ENCODE measurements at regions not wholly inside any gene's neighbourhood (a gene's known extent, or its start where the extent isn't known, plus 50 kb on each side); places are given as distances from the start of the nearest gene placed in this dataset.

DNA sequence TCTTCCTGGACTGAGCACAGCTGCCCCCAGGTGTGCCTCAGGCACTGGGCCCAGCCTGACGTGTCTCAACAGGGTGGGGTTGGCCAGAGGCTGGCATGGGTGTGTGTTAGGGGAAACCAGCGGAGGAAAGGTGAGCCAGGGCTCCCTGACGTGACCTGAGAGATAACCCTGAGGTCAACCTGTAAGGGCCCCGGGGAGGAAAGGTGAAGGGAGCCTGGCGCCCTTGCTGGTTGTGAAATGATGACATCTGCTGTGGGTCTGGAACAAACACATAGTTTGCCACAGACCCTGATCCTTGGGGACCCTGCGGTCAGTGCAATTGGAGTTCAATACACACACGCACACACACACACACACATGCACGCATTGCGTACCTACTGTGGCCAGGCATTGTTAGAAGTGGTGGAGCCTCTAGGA is 100.2 kb upstream of the TLE3 start:
- Histone ChIP-seq H3K27me3 (no peaks in the 10 kb centered on the region), H3K36me3 (replicated peaks in 1 of 2) (no peaks in the 10 kb centered on the region), H3K27ac (no peak overlapping the region), H3K4me3 (no peak overlapping the region), H3K4me1 (replicated peaks in 1 of 2) (peaks cover 10 to 16% of the 10 kb centered on the region in 2 donors), H3K9me3 (replicated peaks in 1 of 3) (no peaks in the 10 kb centered on the region)
- intact Hi-C loops (cut with DNase I) = no loop called here
- TF ChIP-seq CTCF (IDR thresholded peaks at IDR 0.05) (no peak), POLR2A (IDR thresholded peaks at IDR 0.05) (no peak)
- DNase-seq = no peak
- 87 to 100% (median 95%) methylated on average over 5 to 9 of the region's 9 CpGs for WGBS, 4 donors

GRCh38 chr15:70197318-70197944 is 99.7 kb upstream of the TLE3 start:
- Histone ChIP-seq H3K36me3 (replicated peaks in 1 of 2) (no peaks in the 10 kb centered on the region), H3K4me1 (replicated peaks in 1 of 2) (peaks cover 10 to 16% of the 10 kb centered on the region in 2 donors), H3K27ac (no peak overlapping the region), H3K4me3 (no peak overlapping the region), H3K9me3 (replicated peaks in 1 of 3) (no peaks in the 10 kb centered on the region), H3K27me3 (no peaks in the 10 kb centered on the region)
- no peak for TF ChIP-seq CTCF (IDR thresholded peaks at IDR 0.05)
- no peak for TF ChIP-seq POLR2A (IDR thresholded peaks at IDR 0.05)
- 91 to 96% (median 92%) methylated on average over 6 to 10 of the region's 10 CpGs for WGBS, 4 donors
- DNase-seq = no peak
- intact Hi-C loops (cut with DNase I) = no loop called here

DNA sequence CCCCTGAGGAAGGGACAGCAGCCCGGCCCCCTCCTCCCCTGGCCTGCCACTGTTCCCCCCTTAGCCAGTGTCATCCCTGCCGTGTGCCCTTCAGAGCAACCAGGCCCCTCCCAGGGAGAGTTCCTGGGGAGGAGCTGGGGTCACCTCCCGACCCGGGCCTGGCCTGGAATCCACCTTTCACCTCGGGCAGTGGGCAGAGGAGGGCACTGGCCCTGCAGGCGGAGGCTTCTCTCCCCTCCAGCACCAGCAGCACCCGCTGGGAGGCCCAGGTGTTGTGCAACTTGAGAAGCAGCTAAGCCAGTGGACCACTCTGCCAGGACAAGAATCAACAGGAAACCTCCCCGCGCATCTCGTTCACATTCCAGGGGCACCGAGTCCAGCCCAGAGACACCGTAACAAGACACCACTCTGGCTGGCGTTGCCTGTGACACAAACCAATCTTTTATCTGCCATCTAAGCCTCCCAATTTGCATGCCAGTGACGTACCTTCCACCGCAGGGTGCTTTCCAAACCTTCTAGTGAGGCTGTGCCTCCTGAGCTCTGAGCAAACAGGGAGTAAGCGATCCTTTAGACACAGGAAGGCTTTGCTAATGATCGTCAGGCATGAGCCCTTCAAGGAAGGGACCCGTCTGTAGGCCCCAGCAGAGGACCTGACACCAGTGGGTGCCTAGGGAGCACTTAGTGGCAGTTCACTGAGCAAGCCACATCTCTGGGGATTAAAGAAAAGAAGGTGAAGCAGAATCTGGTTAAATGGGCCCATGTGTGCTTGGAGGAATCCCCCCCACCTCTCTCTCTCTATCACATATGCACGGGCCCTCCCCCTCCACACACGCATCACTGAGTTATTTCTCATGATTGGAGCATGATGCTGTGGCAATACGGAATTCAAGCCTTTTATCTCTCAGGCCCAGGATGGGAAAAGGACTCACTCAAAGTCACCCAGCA is 98.9 kb upstream of the TLE3 start:
- no peak for TF ChIP-seq POLR2A (IDR thresholded peaks at IDR 0.05)
- TF ChIP-seq CTCF (IDR thresholded peaks at IDR 0.05) = no peak
- Histone ChIP-seq H3K4me1 (replicated peaks in 1 of 2) (peaks cover 10 to 16% of the 10 kb centered on the region in 2 donors), H3K36me3 (replicated peaks in 1 of 2) (no peaks in the 10 kb centered on the region), H3K9me3 (replicated peaks in 1 of 3) (no peaks in the 10 kb centered on the region), H3K27ac (peak overlapping the region in 2 of 5 donors; percentile 61 to 79), H3K27me3 (no peaks in the 10 kb centered on the region), H3K4me3 (no peak overlapping the region)
- DNase-seq = peak in 1 of 7 donors; percentile 35
- WGBS, 4 donors = 77 to 85% (median 82%) methylated on average over 15 to 21 of the region's 21 CpGs
- intact Hi-C loops (cut with DNase I) = no loop called here

- Histone ChIP-seq H3K9me3 (replicated peaks in 1 of 3) (no peaks in the 10 kb centered on the region), H3K27me3 (no peaks in the 10 kb centered on the region), H3K4me1 (replicated peaks in 1 of 2) (peaks cover 10 to 16% of the 10 kb centered on the region in 2 donors), H3K36me3 (replicated peaks in 1 of 2) (no peaks in the 10 kb centered on the region), H3K27ac (peak overlapping the region in 3 of 5 donors; percentile 29 to 79 (median 61)), H3K4me3 (no peak overlapping the region)
- TF ChIP-seq POLR2A (IDR thresholded peaks at IDR 0.05) (no peak), CTCF (IDR thresholded peaks at IDR 0.05) (no peak)
- DNase-seq = peak; percentile 60 to 87 (median 86)
- WGBS, 4 donors = 42 to 58% (median 53%) methylated on average over 11 to 13 of the region's 13 CpGs
- intact Hi-C loops (cut with DNase I) = no loop called here
Observed at GRCh38 chr15:70195587-70196305, 98.0 kb upstream of the TLE3 start.
